Activated T-helper 17 cell treated with anti-CD3 and anti-CD28 coated beads, Interleukin-2, amount 50 U/mL, for 72 hours (primary cell): ENCODE measurements at regions not wholly inside any gene's neighbourhood (a gene's known extent, or its start where the extent isn't known, plus 50 kb on each side); places are given as distances from the start of the nearest gene placed in this dataset.
"Not testable (repeated sequence)": the region's sequence is repeated elsewhere in the genome, so short reads cannot be mapped to it uniquely, and the experiment has no call there.

Experiments used
- ATAC-seq: fragments of 150-1000 bp; cut with Tn5 transposase; replicated peaks from 2 replicates; pipeline ENCODE4 v1.10.0; 2021; ENCODE audit warnings: mild to moderate bottlenecking, moderate library complexity
- H3K27ac Mint-ChIP-seq: one replicate; pipeline ENCODE4 v1.8.0; 2022; ENCODE audit warnings: mixed read lengths
- H3K27me3 Mint-ChIP-seq: one replicate; pipeline ENCODE4 v1.8.0; 2022; ENCODE audit warnings: mixed read lengths
- H3K36me3 Mint-ChIP-seq: one replicate; pipeline ENCODE4 v1.8.0; 2022; ENCODE audit warnings: low read depth, mild to moderate bottlenecking, mixed read lengths
- H3K4me1 Mint-ChIP-seq: one replicate; pipeline ENCODE4 v1.8.0; 2022; ENCODE audit warnings: mixed read lengths
- H3K4me3 Mint-ChIP-seq: one replicate; pipeline ENCODE4 v1.8.0; 2022; ENCODE audit warnings: mild to moderate bottlenecking, mixed read lengths
- H3K9me3 Mint-ChIP-seq: one replicate; pipeline ENCODE4 v1.8.0; 2022; ENCODE audit warnings: mixed read lengths

- Mint-ChIP-seq H3K4me3 (no peak overlapping the region), H3K27me3 (peaks cover 19% of the 10 kb centered on the region), H3K36me3 (no peaks in the 10 kb centered on the region), H3K9me3 (no peaks in the 10 kb centered on the region), H3K27ac (no peak overlapping the region), H3K4me1 (no peaks in the 10 kb centered on the region)
- no peak for ATAC-seq
These were observed 381.0 kb downstream of the TSHZ3 start for GRCh38 chr19:30968210-30968609.

DNA sequence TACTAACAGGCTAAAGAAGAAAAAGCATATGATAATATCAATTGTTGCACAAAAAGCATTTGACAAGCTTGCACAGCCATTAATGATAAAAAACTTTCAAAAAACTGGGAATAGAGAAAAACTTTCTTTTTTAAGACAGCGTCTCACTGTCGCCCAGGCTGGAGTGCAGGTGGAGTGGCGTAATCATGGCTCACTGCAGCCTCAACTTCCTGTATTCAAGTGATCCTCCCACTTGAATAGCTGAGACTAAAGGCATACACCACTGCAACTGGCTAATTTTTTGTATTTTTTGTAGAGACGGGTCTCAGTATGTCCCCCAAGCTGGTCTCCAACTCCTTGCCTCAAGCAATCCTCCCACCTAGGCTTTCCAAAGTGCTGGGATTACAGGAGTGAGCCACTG is 382.8 kb downstream of the TSHZ3 start:
- Mint-ChIP-seq H3K36me3 (no peaks in the 10 kb centered on the region), H3K27ac (no peak overlapping the region), H3K9me3 (no peaks in the 10 kb centered on the region), H3K4me1 (no peaks in the 10 kb centered on the region), H3K4me3 (no peak overlapping the region), H3K27me3 (peaks cover 11% of the 10 kb centered on the region)
- no peak for ATAC-seq

DNA sequence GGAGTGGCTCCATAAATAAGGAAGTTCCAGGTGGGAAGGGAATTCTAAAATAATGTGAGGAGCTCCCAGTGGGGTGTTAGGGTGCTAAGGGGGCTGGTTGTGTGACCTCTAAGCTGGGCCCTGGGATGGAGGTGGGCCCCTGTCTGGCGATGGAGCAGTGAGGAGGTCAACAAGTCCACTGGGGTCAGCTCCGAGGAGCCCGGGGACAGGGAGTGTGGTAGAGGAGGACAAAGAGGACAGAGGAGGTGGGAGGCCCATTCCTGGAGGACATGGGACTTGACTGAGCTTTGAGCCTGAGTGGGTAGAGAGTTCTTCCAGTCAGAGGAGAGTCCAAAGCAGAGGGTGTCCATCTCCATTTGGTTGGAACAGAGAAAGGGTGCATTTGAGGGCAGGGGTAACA is 390.2 kb downstream of the TSHZ3 start:
- Mint-ChIP-seq H3K27ac (no peak overlapping the region), H3K27me3 (peaks cover 30% of the 10 kb centered on the region), H3K4me3 (no peak overlapping the region), H3K36me3 (no peaks in the 10 kb centered on the region), H3K9me3 (no peaks in the 10 kb centered on the region), H3K4me1 (peaks cover 5% of the 10 kb centered on the region)
- no peak for ATAC-seq

- H3K4me1 Mint-ChIP-seq = peaks cover 5% of the 10 kb centered on the region
- H3K4me3 Mint-ChIP-seq = no peak overlapping the region
- H3K9me3 Mint-ChIP-seq = no peaks in the 10 kb centered on the region
- H3K27me3 Mint-ChIP-seq = peaks cover 40% of the 10 kb centered on the region
- H3K36me3 Mint-ChIP-seq = no peaks in the 10 kb centered on the region
- no peak overlapping the region for H3K27ac Mint-ChIP-seq
- ATAC-seq = no peak
These were observed 393.8 kb downstream of the TSHZ3 start for GRCh38 chr19:30955112-30956104.

DNA sequence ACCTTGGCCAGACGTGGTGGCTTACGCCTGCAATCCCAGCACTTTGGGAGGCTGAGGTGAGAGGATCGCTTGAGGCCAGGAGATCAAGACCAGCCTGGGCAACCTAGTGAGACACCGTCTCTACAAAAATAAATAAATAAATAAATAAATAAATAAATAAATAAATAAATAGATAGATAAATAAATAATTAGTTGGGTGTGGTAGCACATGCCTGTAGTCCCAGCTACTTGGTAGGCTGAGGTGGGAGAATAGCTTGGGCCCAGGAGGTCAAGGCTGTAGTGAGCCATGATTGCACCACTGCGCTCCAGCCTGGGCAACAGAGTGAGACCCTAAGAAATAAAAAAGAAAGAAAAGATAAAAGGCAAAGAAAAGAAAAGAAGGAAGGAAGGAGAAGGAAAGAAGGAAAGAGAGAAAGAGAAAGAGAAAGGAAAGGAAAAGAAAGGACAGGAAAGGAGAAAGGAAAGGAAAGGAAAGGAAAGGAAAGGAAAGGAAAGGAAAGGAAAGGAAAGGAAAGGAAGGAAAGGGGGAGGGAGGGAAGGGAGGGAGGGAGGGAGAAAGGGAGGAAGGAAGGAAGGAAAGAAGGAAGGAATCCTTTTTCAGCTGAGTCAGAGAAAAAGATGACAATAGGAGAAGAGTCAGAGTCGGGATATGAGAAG is 404.8 kb downstream of the TSHZ3 start:
- H3K27me3 Mint-ChIP-seq = peaks cover 15% of the 10 kb centered on the region
- not testable (repeated sequence) for H3K4me1 Mint-ChIP-seq, ATAC-seq, H3K4me3 Mint-ChIP-seq, H3K36me3 Mint-ChIP-seq, H3K9me3 Mint-ChIP-seq, H3K27ac Mint-ChIP-seq

GRCh38 chr19:30943101-30943843 is 406.0 kb downstream of the TSHZ3 start:
- no peak overlapping the region for H3K27ac Mint-ChIP-seq
- no peak overlapping the region for H3K4me3 Mint-ChIP-seq
- peaks cover 20% of the 10 kb centered on the region for H3K27me3 Mint-ChIP-seq
- no peak for ATAC-seq
- H3K4me1 Mint-ChIP-seq = no peaks in the 10 kb centered on the region
- no peaks in the 10 kb centered on the region for H3K36me3 Mint-ChIP-seq
- H3K9me3 Mint-ChIP-seq = no peaks in the 10 kb centered on the region

DNA sequence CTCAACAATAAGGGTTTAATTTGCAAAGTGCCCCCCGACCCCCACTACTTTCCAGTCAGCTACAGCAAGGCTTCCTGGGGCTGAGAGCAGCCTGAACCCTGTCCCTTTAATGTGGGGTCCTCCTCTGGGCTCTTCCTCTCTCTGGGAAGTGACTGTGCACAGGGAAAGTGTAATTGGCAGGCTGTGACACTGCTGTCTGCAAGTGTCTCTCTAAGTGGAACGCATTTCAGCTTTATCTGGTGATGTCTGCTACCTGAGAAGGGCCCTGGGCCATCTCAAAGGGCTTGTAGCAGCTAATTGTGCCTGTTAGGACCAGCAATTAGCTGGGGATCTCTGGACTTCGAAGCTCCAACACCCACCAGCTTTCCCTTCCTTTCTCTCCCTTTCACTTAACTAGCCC is 406.6 kb downstream of the TSHZ3 start:
- no peaks in the 10 kb centered on the region for H3K36me3 Mint-ChIP-seq
- no peaks in the 10 kb centered on the region for H3K9me3 Mint-ChIP-seq
- H3K27me3 Mint-ChIP-seq = peaks cover 20% of the 10 kb centered on the region
- ATAC-seq = no peak
- no peaks in the 10 kb centered on the region for H3K4me1 Mint-ChIP-seq
- H3K4me3 Mint-ChIP-seq = no peak overlapping the region
- no peak overlapping the region for H3K27ac Mint-ChIP-seq

DNA sequence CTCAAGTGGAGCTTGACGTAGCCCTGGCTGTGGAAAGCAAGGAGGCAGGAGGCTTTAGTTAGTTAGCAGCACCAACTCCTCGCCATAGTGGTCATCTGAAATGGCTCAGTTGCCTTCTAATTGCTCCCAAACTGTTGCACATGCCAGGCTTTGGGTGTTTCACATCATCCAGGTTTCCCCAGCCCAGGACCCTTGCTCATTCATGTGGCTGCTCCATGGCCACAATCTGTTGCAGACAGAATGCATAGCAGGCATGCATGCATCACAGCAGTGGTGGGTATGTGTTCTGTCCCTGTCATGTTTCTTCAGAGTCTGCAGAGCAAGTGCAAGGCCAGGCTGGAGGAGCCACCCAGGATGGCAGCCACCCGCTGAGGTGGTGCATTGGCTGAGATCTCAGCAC is 407.6 kb downstream of the TSHZ3 start:
- no peak overlapping the region for H3K27ac Mint-ChIP-seq
- H3K4me1 Mint-ChIP-seq = no peaks in the 10 kb centered on the region
- ATAC-seq = no peak
- H3K9me3 Mint-ChIP-seq = no peaks in the 10 kb centered on the region
- H3K4me3 Mint-ChIP-seq = no peak overlapping the region
- H3K27me3 Mint-ChIP-seq = peaks cover 20% of the 10 kb centered on the region
- H3K36me3 Mint-ChIP-seq = no peaks in the 10 kb centered on the region

GRCh38 chr19:30936276-30936675 is 413.0 kb downstream of the TSHZ3 start:
- H3K4me3 Mint-ChIP-seq = no peak overlapping the region
- H3K36me3 Mint-ChIP-seq = no peaks in the 10 kb centered on the region
- peaks cover 6% of the 10 kb centered on the region for H3K27me3 Mint-ChIP-seq
- no peaks in the 10 kb centered on the region for H3K4me1 Mint-ChIP-seq
- H3K27ac Mint-ChIP-seq = no peak overlapping the region
- no peaks in the 10 kb centered on the region for H3K9me3 Mint-ChIP-seq
- ATAC-seq = no peak

DNA sequence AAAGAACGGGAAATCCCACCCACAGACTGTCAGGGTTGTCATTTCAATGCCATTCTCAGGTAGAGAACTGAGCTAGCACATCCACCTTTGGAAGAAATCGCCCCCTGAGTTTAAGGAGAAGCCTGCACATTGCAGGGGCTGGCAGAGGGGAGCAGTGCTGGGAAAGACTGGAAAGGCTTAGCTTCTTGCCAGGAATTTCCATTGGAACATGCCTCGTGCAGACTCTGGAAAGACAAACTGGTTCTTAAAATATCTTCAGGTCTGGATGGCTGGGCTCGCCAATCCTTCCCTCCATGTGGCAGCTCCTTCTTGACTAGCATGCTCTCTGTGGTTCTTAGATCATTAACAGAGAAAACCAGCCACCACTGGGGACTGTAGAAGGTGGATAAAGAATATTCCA is 414.1 kb downstream of the TSHZ3 start:
- ATAC-seq = no peak
- H3K27me3 Mint-ChIP-seq = peaks cover 6% of the 10 kb centered on the region
- no peaks in the 10 kb centered on the region for H3K4me1 Mint-ChIP-seq
- H3K9me3 Mint-ChIP-seq = no peaks in the 10 kb centered on the region
- no peaks in the 10 kb centered on the region for H3K36me3 Mint-ChIP-seq
- H3K4me3 Mint-ChIP-seq = no peak overlapping the region
- no peak overlapping the region for H3K27ac Mint-ChIP-seq

- H3K27me3 Mint-ChIP-seq, H3K9me3 Mint-ChIP-seq, H3K4me1 Mint-ChIP-seq, H3K4me3 Mint-ChIP-seq, H3K27ac Mint-ChIP-seq, H3K36me3 Mint-ChIP-seq, ATAC-seq: not testable (repeated sequence)
These were observed 415.8 kb downstream of the TSHZ3 start for GRCh38 chr19:30933454-30933853.

DNA sequence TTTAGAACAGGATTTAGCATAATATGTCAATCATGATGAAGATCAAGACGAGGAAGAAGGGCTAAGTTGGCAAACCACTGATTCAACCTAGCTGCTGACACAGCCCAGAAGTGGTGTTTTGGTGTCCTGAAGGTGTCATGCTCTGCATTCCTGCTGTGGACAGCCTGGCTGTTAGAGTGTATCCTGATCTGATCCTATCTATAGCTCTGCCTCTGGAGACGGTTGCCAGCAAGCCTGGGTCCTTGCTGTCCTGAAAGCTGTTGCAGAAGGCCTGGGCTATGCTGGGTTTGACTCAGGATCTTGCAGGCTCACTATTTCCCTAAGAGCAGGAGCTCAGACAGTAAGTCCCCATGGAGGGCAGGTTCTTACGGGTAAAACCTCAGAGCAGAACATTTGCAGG is 416.4 kb downstream of the TSHZ3 start:
- Mint-ChIP-seq H3K9me3 (no peaks in the 10 kb centered on the region), H3K4me1 (no peaks in the 10 kb centered on the region), H3K4me3 (no peak overlapping the region), H3K27me3 (no peaks in the 10 kb centered on the region), H3K36me3 (no peaks in the 10 kb centered on the region), H3K27ac (no peak overlapping the region)
- no peak for ATAC-seq

DNA sequence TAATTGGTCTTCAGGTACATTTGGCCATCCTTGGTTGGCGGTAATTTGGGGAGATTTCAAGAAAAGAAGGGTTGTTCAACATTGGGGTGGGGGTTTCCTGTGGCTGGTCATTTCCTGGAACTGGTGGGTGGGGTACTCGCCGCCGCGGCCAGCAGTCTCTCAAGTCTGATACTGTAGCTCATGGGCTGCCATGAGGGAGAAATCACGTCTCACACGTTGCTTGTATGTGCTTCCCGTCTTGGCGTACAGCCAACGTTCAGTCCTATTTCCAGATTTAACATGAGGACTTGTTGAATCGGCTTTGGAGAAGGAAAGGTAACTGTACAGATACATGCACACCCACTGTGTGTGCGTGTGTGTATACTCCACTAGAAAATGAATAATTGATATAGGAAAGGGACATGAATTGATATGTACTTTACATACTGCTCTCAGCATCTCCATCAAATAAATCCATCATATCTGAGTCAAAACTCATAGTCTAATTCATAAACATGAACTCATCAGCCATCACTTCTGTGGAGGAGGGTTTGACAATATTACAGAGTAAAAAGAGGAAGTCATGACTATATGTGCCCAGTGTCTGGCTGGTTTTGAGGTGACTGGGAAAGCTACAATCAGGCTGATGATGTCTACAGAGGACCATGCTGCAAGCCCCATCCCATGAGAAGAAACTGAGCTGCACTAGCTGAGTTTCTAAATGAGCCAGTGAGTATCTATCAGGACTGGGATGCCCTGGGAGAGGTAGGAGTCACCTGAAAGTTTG is 418.1 kb downstream of the TSHZ3 start:
- ATAC-seq = no peak
- Mint-ChIP-seq H3K36me3 (no peaks in the 10 kb centered on the region), H3K4me1 (no peaks in the 10 kb centered on the region)

GRCh38 chr19:30927705-30928104 is 421.5 kb downstream of the TSHZ3 start:
- no peak overlapping the region for H3K27ac Mint-ChIP-seq
- no peak for ATAC-seq
- H3K27me3 Mint-ChIP-seq = peaks cover 7% of the 10 kb centered on the region
- no peaks in the 10 kb centered on the region for H3K9me3 Mint-ChIP-seq
- no peaks in the 10 kb centered on the region for H3K4me1 Mint-ChIP-seq
- H3K4me3 Mint-ChIP-seq = no peak overlapping the region
- no peaks in the 10 kb centered on the region for H3K36me3 Mint-ChIP-seq

More for the DNA sequence above, 418.1 kb downstream of the TSHZ3 start:
- no peak overlapping the region for H3K4me3 Mint-ChIP-seq
- H3K27me3 Mint-ChIP-seq = peaks cover 7% of the 10 kb centered on the region
- H3K9me3 Mint-ChIP-seq = no peaks in the 10 kb centered on the region
- H3K27ac Mint-ChIP-seq = no peak overlapping the region
